Transverse colon (tissue), 3 donors: ENCODE measurements at regions not wholly inside any gene's neighbourhood (a gene's known extent, or its start where the extent isn't known, plus 50 kb on each side); places are given as distances from the start of the nearest gene placed in this dataset.

Source experiments
- EP300 ChIP-seq: sonication (generic); formaldehyde crosslinking; IDR thresholded peaks from one replicate; pipeline ENCODE4 v1.6.1; 2017; ENCODE audit warnings: antibody characterized with exemption, low read depth
- TF ChIP-seq, protein P1 (sequence below), 5 experiments: fragments of 200-600 bp in 3 of 5; fragments of 450-650 bp in 2 of 5; sonication (generic) in 3 of 5; IDR thresholded peaks; 1 replicate in 2 of 5; 2 replicates in 3 of 5; pipeline ENCODE4 v1.5.1; 2016 to 2017; ENCODE audit warnings: antibody characterized with exemption in 5 of 5, inconsistent platforms in 3 of 5, mild to moderate bottlenecking in 2 of 5, moderate library complexity in 1 of 5

DNA sequence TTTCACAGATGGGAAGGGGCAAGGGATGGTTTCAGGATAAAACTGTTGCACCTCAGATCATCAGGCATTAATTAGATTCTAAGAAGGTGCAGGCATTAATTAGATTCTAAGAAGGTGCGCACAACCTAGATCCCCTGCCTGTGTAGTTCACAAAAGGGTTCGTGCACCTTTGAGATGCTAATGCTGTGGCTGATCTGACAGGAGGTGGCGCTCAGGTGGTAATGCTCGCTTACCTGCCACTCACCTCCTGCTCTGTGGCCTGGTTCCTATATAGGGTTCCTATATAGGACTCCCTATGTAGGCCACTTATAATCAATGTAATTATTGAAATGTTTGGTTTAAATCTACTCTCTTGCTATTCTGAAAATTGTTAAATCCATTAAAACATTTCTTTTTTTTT lies 171.0 kb downstream of the MSX2 start:
- TF ChIP-seq, protein P1, sequence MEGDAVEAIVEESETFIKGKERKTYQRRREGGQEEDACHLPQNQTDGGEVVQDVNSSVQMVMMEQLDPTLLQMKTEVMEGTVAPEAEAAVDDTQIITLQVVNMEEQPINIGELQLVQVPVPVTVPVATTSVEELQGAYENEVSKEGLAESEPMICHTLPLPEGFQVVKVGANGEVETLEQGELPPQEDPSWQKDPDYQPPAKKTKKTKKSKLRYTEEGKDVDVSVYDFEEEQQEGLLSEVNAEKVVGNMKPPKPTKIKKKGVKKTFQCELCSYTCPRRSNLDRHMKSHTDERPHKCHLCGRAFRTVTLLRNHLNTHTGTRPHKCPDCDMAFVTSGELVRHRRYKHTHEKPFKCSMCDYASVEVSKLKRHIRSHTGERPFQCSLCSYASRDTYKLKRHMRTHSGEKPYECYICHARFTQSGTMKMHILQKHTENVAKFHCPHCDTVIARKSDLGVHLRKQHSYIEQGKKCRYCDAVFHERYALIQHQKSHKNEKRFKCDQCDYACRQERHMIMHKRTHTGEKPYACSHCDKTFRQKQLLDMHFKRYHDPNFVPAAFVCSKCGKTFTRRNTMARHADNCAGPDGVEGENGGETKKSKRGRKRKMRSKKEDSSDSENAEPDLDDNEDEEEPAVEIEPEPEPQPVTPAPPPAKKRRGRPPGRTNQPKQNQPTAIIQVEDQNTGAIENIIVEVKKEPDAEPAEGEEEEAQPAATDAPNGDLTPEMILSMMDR (IDR thresholded peaks at IDR 0.05) = no peak
- no peak for TF ChIP-seq EP300
